ENCODE measurements at regions not wholly inside any gene's neighbourhood (a gene's known extent, or its start where the extent isn't known, plus 50 kb on each side); places are given as distances from the start of the nearest gene placed in this dataset.

GRCh38 chr5:127231118-127231517 is 59.5 kb upstream of the MEGF10 start:
- in situ Hi-C loops (cut with MboI) = no loop called here
- H3K4me2 ChIP-seq (ENCODE audit: insufficient read depth, low read length) = no peak overlapping the region
- no peaks in the 10 kb centered on the region for H3K9me1 ChIP-seq (ENCODE audit: control insufficient read depth, insufficient read depth, low read length)
- POLR2A ChIA-PET = no interaction called here
- no peaks in the 10 kb centered on the region; the same call in 1 of the 2 replicates for H4K20me1 ChIP-seq (replicated peaks; ENCODE audit: control insufficient read depth, insufficient read depth, low read length)
- no peak overlapping the region for H3K4me3 ChIP-seq
- H3K9me3 ChIP-seq (replicated peaks; ENCODE audit: control insufficient read depth, insufficient read depth, low read depth, low read length) = no peaks in the 10 kb centered on the region
- intact Hi-C loops (cut with micrococcal nuclease) = no loop called here
- DNase-seq (ENCODE audit: extremely low read depth in 1 of 4, low spot score in 3 of 4) (no peak), FAIRE-seq (no peak), ATAC-seq (no peak)
- H3K4me1 ChIP-seq (replicated peaks in 1 of 2; ENCODE audit: control insufficient read depth in 2 of 2, insufficient read depth in 2 of 2, low read length in 2 of 2) = peaks cover 4 to 9% of the 10 kb centered on the region in 2 experiments; a peak in 3 of 5 replicates
- H3K27me3 ChIP-seq (ENCODE audit: control insufficient read depth in 2 of 2, insufficient read depth in 2 of 2, low read length in 2 of 2) = peaks cover 18 to 21% of the 10 kb centered on the region in 2 experiments
- TF ChIP-seq XRCC3 (IDR thresholded peaks at IDR 0.05) (no peak), SETDB1 (IDR thresholded peaks at IDR 0.05; ENCODE audit: low read length) (no peak), ZNF76 (CRISPR knock-in tag; IDR thresholded peaks at IDR 0.05; ENCODE audit: borderline replicate concordance) (no peak), CEBPB (tag; IDR thresholded peaks at IDR 0.05) (no peak), RAD51 (IDR thresholded peaks at IDR 0.05; ENCODE audit: borderline replicate concordance, low read depth) (no peak), KDM4B (IDR thresholded peaks at IDR 0.05; ENCODE audit: borderline replicate concordance in 2 of 2, low read depth in 1 of 2) (no peak), SAP30 (IDR thresholded peaks at IDR 0.05; ENCODE audit: borderline replicate concordance, insufficient read depth, low read depth, low read length, poor library complexity, severe bottlenecking) (no peak)
- BruUV-seq (replicated peaks) = no TSS peak
- H2AFZ ChIP-seq (ENCODE audit: low read depth, low read length) = no peak overlapping the region
- H3K27ac ChIP-seq (ENCODE audit: extremely low read depth, low read depth, low read length) = no peak overlapping the region
- no peaks in the 10 kb centered on the region for H3K36me3 ChIP-seq (ENCODE audit: control insufficient read depth, insufficient read depth, low read length)
- no peak overlapping the region for H3K9ac ChIP-seq (ENCODE audit: insufficient read depth in 1 of 2, low read depth in 2 of 2, low read length in 2 of 2)
- 3% methylated on average over 3 of the region's 3 CpGs for WGBS (ENCODE audit: insufficient coverage, low coverage, missing lambda C conversion rate)
- no peaks in the 10 kb centered on the region for H3K79me2 ChIP-seq (ENCODE audit: control insufficient read depth, insufficient read depth, low read length)
- CTCF ChIA-PET (ENCODE audit: low intra/inter-chr PET ratio) = no interaction called here

- Histone ChIP-seq H3K27ac (ENCODE audit: extremely low read depth, low read depth, low read length) (no peak overlapping the region), H3K4me2 (ENCODE audit: insufficient read depth, low read length) (no peak overlapping the region), H4K20me1 (replicated peaks; ENCODE audit: control insufficient read depth, insufficient read depth, low read length) (no peaks in the 10 kb centered on the region; the same call in 1 of the 2 replicates), H3K36me3 (ENCODE audit: control insufficient read depth, insufficient read depth, low read length) (no peaks in the 10 kb centered on the region), H3K27me3 (ENCODE audit: control insufficient read depth in 2 of 2, insufficient read depth in 2 of 2, low read length in 2 of 2) (peaks cover 14 to 17% of the 10 kb centered on the region in 2 experiments), H3K79me2 (ENCODE audit: control insufficient read depth, insufficient read depth, low read length) (no peaks in the 10 kb centered on the region), H3K9me3 (replicated peaks; ENCODE audit: control insufficient read depth, insufficient read depth, low read depth, low read length) (no peaks in the 10 kb centered on the region), H3K4me1 (replicated peaks in 1 of 2; ENCODE audit: control insufficient read depth in 2 of 2, insufficient read depth in 2 of 2, low read length in 2 of 2) (peaks cover 4 to 9% of the 10 kb centered on the region in 2 experiments; a peak in 3 of 5 replicates), H2AFZ (ENCODE audit: low read depth, low read length) (no peak overlapping the region), H3K9me1 (ENCODE audit: control insufficient read depth, insufficient read depth, low read length) (no peaks in the 10 kb centered on the region), H3K9ac (ENCODE audit: insufficient read depth in 1 of 2, low read depth in 2 of 2, low read length in 2 of 2) (no peak overlapping the region), H3K4me3 (no peak overlapping the region)
- ChIA-PET CTCF (ENCODE audit: low intra/inter-chr PET ratio) (no interaction called here), POLR2A (no interaction called here)
- WGBS (ENCODE audit: insufficient coverage, low coverage, missing lambda C conversion rate) = 3% methylated on average over 3 of the region's 3 CpGs
- FAIRE-seq (no peak), ATAC-seq (no peak), DNase-seq (ENCODE audit: extremely low read depth in 1 of 4, low spot score in 3 of 4) (no peak)
- intact Hi-C loops (cut with micrococcal nuclease) (no loop called here), in situ Hi-C loops (cut with MboI) (no loop called here)
- no peak for TF ChIP-seq DNMT1 (IDR thresholded peaks at IDR 0.05)
- TF ChIP-seq SPI1 (IDR thresholded peaks at IDR 0.05; ENCODE audit: borderline replicate concordance, low read depth, low read length) = peak; percentile 67; the same call in 1 of the 2 replicates
- no TSS peak for BruUV-seq (replicated peaks)
Observed at GRCh38 chr5:127233590-127233989, 57.0 kb upstream of the MEGF10 start.
